ENCODE measurements at regions not wholly inside any gene's neighbourhood (a gene's known extent, or its start where the extent isn't known, plus 50 kb on each side); places are given as distances from the start of the nearest gene placed in this dataset.

- DNase-seq (ENCODE audit: low read depth in 2 of 2) = no peak
Observed at GRCh38 chr2:56705713-56706112, 521.9 kb downstream of the CCDC85A start.

DNA sequence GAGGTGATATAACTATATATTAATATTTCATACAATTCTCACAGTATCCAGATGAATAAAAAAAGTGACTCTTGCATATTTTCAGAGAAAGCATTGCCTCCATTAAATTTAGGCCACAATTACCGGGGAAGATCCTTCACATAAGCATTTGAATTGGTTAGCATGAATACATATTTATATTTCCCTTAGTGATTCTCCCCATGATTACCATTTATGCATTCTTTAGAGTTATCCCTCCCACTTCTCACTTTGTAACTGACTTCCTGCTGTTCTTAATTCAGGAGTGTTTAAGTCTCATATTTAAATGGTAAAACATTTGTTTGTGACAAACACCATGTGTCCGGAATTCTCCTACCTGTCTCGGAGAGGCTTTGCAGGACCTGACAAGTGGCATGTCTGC, 523.4 kb downstream of the CCDC85A start:
- no peak for DNase-seq (ENCODE audit: low read depth in 2 of 2)

GRCh38 chr2:56707650-56708049, 523.9 kb downstream of the CCDC85A start:
- DNase-seq (ENCODE audit: low read depth in 2 of 2) = no peak

DNA sequence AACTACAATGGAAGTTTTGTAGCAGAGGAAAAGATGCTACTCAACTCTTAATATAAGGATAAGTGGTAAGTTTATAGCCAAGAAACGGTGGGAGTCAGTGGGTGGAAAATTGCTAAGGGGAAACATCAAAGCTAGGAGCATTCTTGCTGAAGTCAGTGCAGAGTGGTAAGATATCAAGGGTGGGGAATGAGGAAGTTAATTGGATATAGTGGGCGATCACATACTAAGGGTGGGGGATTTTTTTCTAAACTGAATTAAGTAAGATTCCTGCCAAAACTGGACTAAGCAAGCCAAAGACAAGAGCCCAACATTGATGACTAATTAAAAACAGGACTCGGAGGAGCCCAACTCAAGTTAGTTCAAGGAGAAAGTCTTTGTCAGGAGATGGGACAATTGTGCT, 525.4 kb downstream of the CCDC85A start:
- no peak for DNase-seq (ENCODE audit: low read depth in 2 of 2)

DNA sequence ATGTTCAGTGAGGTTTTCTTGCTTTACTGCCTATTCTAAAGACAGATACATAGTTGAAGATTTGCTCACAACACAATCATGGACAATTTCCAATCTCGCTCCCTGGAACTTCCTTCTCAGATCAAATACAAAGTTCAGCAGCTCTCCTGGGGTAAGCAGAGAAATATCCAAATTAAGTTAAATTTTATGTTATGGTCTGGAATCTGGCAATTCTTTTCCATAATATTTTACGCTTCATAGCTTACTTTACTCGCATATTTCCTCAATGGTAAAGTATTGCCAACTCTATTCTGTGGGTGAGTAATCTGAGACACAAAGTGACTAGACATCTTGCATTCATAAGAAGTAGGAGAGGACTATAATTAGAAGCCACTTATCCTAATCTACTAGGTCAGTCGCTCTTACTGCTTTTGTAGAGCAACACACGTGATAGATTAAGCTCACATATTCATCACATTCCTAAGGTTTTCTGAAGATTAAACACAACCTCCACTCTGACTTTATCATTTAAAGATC, 529.4 kb downstream of the CCDC85A start:
- DNase-seq (ENCODE audit: low read depth in 2 of 2) = no peak

DNA sequence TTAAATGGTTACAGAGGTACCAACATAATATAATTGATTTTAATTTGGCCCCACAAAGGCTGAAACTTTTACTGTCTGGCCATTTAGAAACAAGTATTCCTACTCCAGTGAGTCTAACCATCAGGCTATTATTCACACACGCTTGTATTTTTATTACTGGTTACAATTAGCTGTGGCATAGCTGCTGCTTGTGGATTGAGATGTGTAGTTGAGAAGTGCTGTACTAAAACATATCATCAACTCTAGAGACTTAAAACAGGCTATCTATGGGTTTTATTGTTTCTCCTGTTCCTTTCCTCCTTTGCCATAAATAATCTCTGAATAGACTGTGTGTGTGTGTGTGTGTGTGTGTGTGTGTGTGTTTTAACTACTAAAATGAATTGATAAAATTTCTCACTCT, 530.2 kb downstream of the CCDC85A start:
- no peak for DNase-seq (ENCODE audit: low read depth in 2 of 2)

- no peak for DNase-seq (ENCODE audit: low read depth in 2 of 2)
Observed at GRCh38 chr2:56714400-56714799, 530.6 kb downstream of the CCDC85A start.

GRCh38 chr2:56715683-56716082, 531.9 kb downstream of the CCDC85A start:
- no peak for DNase-seq (ENCODE audit: low read depth in 2 of 2)

DNA sequence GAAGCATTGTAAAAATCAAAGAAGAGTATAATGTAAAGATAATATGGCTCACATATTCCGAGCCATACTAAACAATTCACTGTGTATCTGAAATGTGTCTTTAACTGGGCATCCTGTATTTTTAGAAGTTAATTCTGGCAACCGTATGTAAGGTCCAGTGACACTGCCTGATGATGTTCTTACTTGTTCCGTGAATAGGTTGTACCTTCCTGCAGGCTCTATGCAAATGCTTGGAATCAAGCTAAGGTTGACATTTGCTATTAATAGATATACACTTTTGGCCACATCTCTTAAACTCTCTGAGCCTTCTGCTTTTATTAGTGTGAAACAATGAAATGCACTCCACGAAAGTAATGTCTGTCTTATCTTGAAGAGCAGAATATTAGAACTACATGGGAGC, 534.6 kb downstream of the CCDC85A start:
- DNase-seq (ENCODE audit: low read depth in 2 of 2) = no peak

DNA sequence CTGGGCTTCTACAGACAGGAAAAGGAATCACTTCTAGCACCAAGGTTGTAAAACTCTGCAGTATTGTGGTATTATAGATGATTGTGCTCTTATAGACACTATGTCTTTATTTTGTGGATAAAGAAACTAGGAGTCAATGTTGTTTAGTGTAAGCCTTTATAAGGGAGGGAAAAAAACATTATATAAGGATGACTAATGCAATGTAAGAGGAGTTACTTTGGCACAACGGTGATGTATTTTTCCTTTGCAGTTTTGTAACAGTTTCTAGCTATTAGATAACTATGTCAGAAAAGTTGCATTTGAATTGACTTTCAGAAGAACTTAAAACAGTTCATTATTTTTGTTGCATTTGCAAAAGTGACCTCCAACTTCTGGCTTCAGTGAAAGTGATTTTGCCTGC, 545.4 kb downstream of the CCDC85A start:
- no peak for DNase-seq (ENCODE audit: low read depth in 2 of 2)

DNA sequence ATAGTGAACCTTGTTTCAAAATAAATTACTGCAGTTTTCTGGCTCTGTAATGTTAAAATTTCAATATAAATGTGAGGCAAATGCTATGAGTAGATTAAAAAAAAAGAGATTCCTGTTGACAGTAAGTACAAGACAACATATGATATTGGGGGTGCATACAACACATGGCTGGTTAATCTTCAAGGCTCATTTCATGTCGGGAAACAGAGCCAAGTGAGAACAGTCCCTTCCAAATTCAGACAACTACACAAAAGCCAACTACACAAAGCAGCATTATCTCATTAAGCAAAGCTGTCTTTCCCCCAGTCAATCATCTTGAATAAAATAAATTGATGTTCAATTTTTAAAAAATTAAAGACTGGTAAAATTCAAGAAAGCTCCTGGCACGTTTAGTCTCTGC, 549.2 kb downstream of the CCDC85A start:
- DNase-seq (ENCODE audit: low read depth in 2 of 2) = no peak

DNA sequence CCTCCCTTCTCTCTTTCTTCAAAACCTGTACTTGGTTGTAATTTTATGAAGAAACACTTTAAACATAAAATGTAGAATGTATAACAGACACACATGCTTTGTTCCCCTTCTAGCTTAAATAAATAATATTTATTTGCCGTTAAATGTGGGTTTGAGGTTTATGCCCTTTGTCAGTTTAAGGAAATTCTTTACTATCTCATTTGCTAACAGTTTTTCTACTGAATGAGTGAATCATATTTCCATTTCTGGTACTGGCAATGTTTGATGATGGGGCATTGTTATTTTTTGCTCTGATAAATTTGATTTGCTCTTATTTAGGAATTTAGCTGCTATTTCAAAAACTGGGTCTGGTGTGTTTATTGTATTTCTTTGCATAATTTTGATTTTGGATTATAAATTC, 555.6 kb downstream of the CCDC85A start:
- DNase-seq (ENCODE audit: low read depth in 2 of 2) = no peak

DNA sequence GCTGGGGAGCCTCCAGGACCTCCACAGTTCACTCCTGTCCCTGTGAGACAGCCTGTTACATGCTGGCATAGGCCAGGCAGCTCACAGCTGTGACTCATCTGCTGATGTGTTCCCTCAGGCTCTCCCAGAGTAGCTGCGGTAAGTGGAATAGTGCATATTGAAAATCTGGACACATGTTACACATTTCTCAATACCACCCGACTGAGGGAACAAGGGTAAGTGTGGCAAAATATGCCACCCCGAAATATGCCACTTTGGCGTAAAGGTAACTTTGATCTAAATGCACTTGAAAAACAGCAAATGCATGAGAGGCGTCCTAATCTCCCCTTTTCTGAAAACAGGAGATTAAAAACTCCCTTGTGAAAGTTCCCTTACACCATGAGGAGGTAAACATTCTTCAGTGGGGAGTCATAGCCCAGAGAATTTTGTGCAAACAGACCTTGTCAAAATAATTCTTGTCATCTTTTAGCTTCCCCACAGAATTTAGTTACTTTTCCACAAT, 557.9 kb downstream of the CCDC85A start:
- DNase-seq (ENCODE audit: low read depth in 2 of 2) = peak in 1 of 2 donors; percentile 77

- DNase-seq (ENCODE audit: low read depth in 2 of 2) = no peak
Observed at GRCh38 chr2:56743807-56744206, 560.0 kb downstream of the CCDC85A start.

DNA sequence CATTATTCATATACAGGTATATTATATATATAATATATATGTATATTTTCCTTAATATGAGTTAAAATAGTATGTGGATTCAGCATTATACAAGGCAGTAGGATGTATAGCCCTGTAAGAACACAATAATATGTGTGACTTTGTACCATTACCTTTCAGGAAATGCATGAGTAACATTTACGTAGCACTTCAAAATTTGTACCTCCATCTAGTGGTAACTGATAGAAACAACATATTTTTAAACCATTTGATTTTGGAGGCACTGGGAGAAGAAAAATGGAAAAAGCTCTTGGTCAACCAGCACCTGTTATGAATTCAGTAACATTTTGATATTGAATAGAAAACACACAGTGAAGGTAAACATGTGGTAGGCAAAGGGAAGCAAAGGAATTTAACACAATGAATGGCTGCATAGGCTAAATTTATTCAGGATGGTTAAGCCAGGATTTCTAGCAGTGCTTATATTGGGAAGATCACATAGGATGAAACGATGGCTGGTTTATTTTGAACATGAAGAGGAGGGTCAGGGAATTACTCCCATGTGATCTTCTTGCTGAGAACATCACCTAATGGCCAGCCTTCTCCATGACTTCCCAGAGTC, 565.5 kb downstream of the CCDC85A start:
- peak; percentile 59 to 68 for DNase-seq (ENCODE audit: low read depth in 2 of 2)

DNA sequence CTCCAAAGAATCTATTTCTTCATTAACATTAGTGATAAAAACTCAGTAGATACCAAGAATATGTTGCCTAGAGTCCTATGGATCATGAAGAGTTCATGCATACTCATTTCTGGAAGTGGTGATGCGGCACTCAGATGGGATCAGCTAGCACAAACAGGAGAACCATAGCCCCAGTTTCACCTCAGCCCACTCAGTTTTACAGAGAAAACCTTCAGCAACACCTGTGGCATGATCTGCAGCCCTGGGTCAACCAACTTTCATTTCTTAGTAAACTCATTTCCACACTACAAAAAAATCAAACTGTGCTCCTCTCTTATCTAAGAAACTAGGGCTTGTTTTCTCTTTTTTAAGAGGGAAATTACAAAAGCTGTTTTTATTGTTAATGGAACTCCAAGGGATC, 569.4 kb downstream of the CCDC85A start:
- no peak for DNase-seq (ENCODE audit: low read depth in 2 of 2)

DNA sequence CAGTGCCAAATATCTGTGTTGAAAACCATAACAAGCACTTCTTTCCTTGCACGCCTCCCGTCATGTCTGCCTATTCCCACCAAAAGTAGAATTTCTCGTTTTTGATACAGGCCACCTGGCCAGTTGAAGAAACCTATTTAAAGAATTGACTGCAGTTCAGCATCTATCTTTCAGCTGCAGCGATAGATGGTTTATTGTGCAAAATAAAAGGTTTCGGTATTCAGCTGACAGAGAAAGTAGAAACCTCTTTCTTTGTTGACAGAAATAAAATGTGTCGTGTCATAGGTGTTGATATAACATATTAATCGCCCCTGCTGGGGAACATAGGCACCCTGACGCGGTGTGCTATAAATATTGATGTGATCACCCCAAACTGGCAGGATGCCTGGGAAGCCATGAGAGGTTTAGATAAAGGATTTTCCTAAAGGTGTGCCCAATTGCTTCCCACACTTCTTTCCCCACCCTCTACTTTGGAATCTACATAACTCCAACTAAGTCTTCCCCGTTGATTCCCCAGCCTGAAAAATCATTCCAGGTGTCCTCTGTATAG, 570.4 kb downstream of the CCDC85A start:
- no peak for DNase-seq (ENCODE audit: low read depth in 2 of 2)

DNA sequence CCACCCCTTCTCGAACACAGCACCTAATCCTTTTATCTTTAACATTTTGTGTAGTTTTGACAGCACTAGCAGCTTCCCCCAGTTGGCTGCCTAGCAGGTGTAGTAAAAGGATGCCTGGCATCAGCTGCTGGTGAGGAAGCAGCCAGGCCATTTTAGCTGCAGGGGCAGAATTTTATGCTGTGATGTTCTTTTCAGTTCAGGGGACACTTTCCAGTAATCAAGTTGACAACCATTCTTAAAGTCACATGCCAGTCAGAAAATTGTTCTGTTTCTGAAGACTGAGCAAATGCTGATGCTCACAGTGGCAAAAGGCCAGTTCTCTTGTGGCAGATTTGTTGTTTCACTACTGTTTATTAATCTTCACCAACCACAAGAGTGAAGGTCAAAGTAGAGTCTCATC, 570.8 kb downstream of the CCDC85A start:
- DNase-seq (ENCODE audit: low read depth in 2 of 2) = no peak

- DNase-seq (ENCODE audit: low read depth in 2 of 2) = no peak
Observed at GRCh38 chr2:56757884-56758545, 574.2 kb downstream of the CCDC85A start.

GRCh38 chr2:56763683-56764082, 579.9 kb downstream of the CCDC85A start:
- DNase-seq (ENCODE audit: low read depth in 2 of 2) = no peak

DNA sequence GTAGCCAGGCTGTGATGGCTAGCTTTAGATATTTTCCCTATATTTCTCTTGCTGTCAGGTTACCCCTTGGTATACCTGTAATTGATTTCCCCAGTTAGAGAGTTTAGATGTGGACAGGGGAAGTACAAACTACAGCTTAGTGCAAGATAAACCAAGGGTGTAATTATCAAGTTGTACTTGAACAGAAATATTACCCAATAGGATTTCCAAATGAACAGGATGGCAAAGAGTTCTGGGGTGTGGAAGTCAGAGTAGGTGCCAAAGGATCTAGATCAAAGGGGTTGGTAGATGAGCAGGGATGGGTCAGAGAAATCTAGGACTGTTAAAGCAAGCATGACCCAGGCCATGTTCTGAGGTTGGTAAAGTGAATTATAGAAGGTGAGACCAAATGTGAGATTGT, 585.2 kb downstream of the CCDC85A start:
- DNase-seq (ENCODE audit: low read depth in 2 of 2) = no peak

DNA sequence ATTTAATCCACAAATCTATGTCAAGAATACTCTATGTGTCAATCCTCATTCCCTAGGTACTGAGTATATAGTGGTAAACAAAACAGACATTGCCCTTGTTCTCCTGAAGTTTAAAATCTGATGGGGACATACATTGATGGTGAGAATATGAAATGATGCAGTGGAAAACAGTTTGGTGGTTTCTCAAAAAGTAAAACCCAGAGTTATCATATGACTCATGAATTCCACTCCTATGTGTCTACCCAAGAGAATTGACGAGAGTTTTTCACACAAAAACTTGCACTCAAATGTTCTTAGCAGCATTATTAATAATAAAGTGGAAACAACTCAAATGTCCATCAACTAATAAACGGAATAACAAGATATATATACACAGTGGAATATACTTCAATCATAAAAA, 586.7 kb downstream of the CCDC85A start:
- no peak for DNase-seq (ENCODE audit: low read depth in 2 of 2)

GRCh38 chr2:56784046-56784445, 600.3 kb downstream of the CCDC85A start:
- no peak for DNase-seq (ENCODE audit: low read depth in 2 of 2)

Measured in lung microvascular endothelial cell (primary cell).